GM19324 (cell line): ENCODE measurements at regions not wholly inside any gene's neighbourhood (a gene's known extent, or its start where the extent isn't known, plus 50 kb on each side); places are given as distances from the start of the nearest gene placed in this dataset.
A peak's percentile ranks its signal among the peaks of the same experiment; 100 is the strongest.
"Not testable (repeated sequence)": the region's sequence is repeated elsewhere in the genome, so short reads cannot be mapped to it uniquely, and the experiment has no call there.

Source experiments
- ATAC-seq: cut with Tn5 transposase; IDR thresholded peaks from one replicate; pipeline ENCODE4 v1.9.1; 2021; ENCODE audit warnings: mild to moderate bottlenecking, moderate library complexity; ENCODE audit not compliant: unreplicated experiment, low FRiP score

- no peak for ATAC-seq
Measured at GRCh38 chr11:115974703-115975102, 470.5 kb upstream of the CADM1 start.

- not testable (repeated sequence) for ATAC-seq
Measured at GRCh38 chr11:115967203-115967602, 463.0 kb upstream of the CADM1 start.

GRCh38 chr11:115965767-115966504 lies 461.7 kb upstream of the CADM1 start:
- ATAC-seq, result no peak

- no peak for ATAC-seq
Measured at GRCh38 chr11:115964091-115964490, 459.9 kb upstream of the CADM1 start.

- ATAC-seq, result no peak
Measured at GRCh38 chr11:115963156-115963555, 458.9 kb upstream of the CADM1 start.

- no peak for ATAC-seq
Measured at GRCh38 chr11:115961159-115962003, 457.2 kb upstream of the CADM1 start.

- no peak for ATAC-seq
Measured at GRCh38 chr11:115959081-115959486, 454.9 kb upstream of the CADM1 start.

GRCh38 chr11:115958089-115959000 lies 454.1 kb upstream of the CADM1 start:
- ATAC-seq, result no peak

GRCh38 chr11:115955803-115956202 lies 451.6 kb upstream of the CADM1 start:
- ATAC-seq, result no peak

GRCh38 chr11:115950660-115951059 lies 446.4 kb upstream of the CADM1 start:
- ATAC-seq, result no peak

- no peak for ATAC-seq
Measured at GRCh38 chr11:115944596-115944995, 440.4 kb upstream of the CADM1 start.

GRCh38 chr11:115942011-115942410 lies 437.8 kb upstream of the CADM1 start:
- ATAC-seq, result no peak

GRCh38 chr11:115941481-115941993 lies 437.3 kb upstream of the CADM1 start:
- ATAC-seq, result no peak

GRCh38 chr11:115941044-115941443 lies 436.8 kb upstream of the CADM1 start:
- ATAC-seq, result no peak

- ATAC-seq, result peak; percentile 80
Measured at GRCh38 chr11:115939731-115940421, 435.7 kb upstream of the CADM1 start.

GRCh38 chr11:115939104-115939730 lies 435.0 kb upstream of the CADM1 start:
- ATAC-seq, result peak; percentile 6

- ATAC-seq, result no peak
Measured at GRCh38 chr11:115933564-115933963, 429.3 kb upstream of the CADM1 start.

GRCh38 chr11:115931548-115932083 lies 427.4 kb upstream of the CADM1 start:
- ATAC-seq, result no peak

GRCh38 chr11:115930886-115931547 lies 426.8 kb upstream of the CADM1 start:
- ATAC-seq, result peak; percentile 66
